Large intestine (tissue), 3 donors: ENCODE measurements at regions not wholly inside any gene's neighbourhood (a gene's known extent, or its start where the extent isn't known, plus 50 kb on each side); places are given as distances from the start of the nearest gene placed in this dataset.
"Not testable (repeated sequence)": the region's sequence is repeated elsewhere in the genome, so short reads cannot be mapped to it uniquely, and the experiment has no call there.

ENCODE experiments used
- DNase-seq, 2 donors: peaks; one replicate each; pipeline versions ENCODE4 v3.0.0 to v3.0.0-alpha.2; 2013
- H3K27ac ChIP-seq: one replicate; pipeline ENCODE4 v1.5.1; 2013; ENCODE audit warnings: low read length
- H3K27me3 ChIP-seq: 2 replicates; pipeline ENCODE4 v1.6.1; 2013; ENCODE audit warnings: low read length; ENCODE audit not compliant: control insufficient read depth, insufficient read depth
- H3K36me3 ChIP-seq: 2 replicates; pipeline ENCODE4 v1.6.1; 2013; ENCODE audit warnings: low read length; ENCODE audit not compliant: control insufficient read depth, insufficient read depth
- H3K4me1 ChIP-seq: one replicate; pipeline ENCODE4 v1.6.1; 2013; ENCODE audit warnings: low read length; ENCODE audit not compliant: control insufficient read depth, insufficient read depth
- H3K4me3 ChIP-seq: one replicate; pipeline ENCODE4 v1.5.1; 2013; ENCODE audit warnings: low read length
- H3K9me3 ChIP-seq: one replicate; pipeline ENCODE4 v1.6.1; 2013; ENCODE audit warnings: mild to moderate bottlenecking, low read depth, low read length, moderate library complexity; ENCODE audit not compliant: control insufficient read depth
- WGBS: methylation state at CpG from one replicate; pipeline ENCODE4 v1.1.5; 2013; ENCODE audit warnings: low lambda C conversion rate; ENCODE audit not compliant: insufficient coverage; 5-methylcytosine and 5-hydroxymethylcytosine counted together

GRCh38 chr12:47610686-47611252 is 95.1 kb downstream of the RPAP3 start:
- Histone ChIP-seq H3K4me1 (no peaks in the 10 kb centered on the region), H3K9me3 (peaks cover 10% of the 10 kb centered on the region), H3K36me3 (no peaks in the 10 kb centered on the region), H3K27me3 (no peaks in the 10 kb centered on the region), H3K4me3 (no peak overlapping the region), H3K27ac (no peak overlapping the region)
- DNase-seq: no peak
- no CpG with 5 or more reads among the region's 1 CpG for WGBS

GRCh38 chr12:47609806-47610205 is 96.0 kb downstream of the RPAP3 start:
- Histone ChIP-seq H3K27me3 (no peaks in the 10 kb centered on the region), H3K4me3 (no peak overlapping the region), H3K27ac (no peak overlapping the region), H3K36me3 (no peaks in the 10 kb centered on the region), H3K9me3 (peaks cover 10% of the 10 kb centered on the region), H3K4me1 (no peaks in the 10 kb centered on the region)
- 88% methylated on average over 3 of the region's 3 CpGs for WGBS
- DNase-seq: no peak

GRCh38 chr12:47608671-47609070 is 97.2 kb downstream of the RPAP3 start:
- DNase-seq, H3K4me1 ChIP-seq, H3K4me3 ChIP-seq, H3K27ac ChIP-seq, H3K36me3 ChIP-seq, H3K27me3 ChIP-seq, H3K9me3 ChIP-seq: not testable (repeated sequence)
- no CpG with 5 or more reads among the region's 4 CpGs for WGBS

GRCh38 chr12:47604221-47604873 is 101.5 kb downstream of the RPAP3 start:
- WGBS: no CpG with 5 or more reads among the region's 1 CpG

GRCh38 chr12:47602949-47603558 is 102.8 kb downstream of the RPAP3 start:
- H3K4me3 ChIP-seq: no peak overlapping the region
- H3K36me3 ChIP-seq: no peaks in the 10 kb centered on the region
- H3K4me1 ChIP-seq: no peaks in the 10 kb centered on the region
- no peaks in the 10 kb centered on the region for H3K27me3 ChIP-seq
- H3K9me3 ChIP-seq: peaks cover 3% of the 10 kb centered on the region
- no peak overlapping the region for H3K27ac ChIP-seq
- WGBS: no CpG with 5 or more reads among the region's 11 CpGs
- DNase-seq: no peak

More at GRCh38 chr12:47604221-47604873, 101.5 kb downstream of the RPAP3 start:
- Histone ChIP-seq H3K9me3 (peaks cover 3% of the 10 kb centered on the region), H3K4me3 (no peak overlapping the region), H3K36me3 (no peaks in the 10 kb centered on the region), H3K4me1 (no peaks in the 10 kb centered on the region), H3K27me3 (no peaks in the 10 kb centered on the region), H3K27ac (no peak overlapping the region)
- DNase-seq: no peak

GRCh38 chr12:47602325-47602724 is 103.5 kb downstream of the RPAP3 start:
- no peaks in the 10 kb centered on the region for H3K4me1 ChIP-seq
- DNase-seq: no peak
- no peak overlapping the region for H3K4me3 ChIP-seq
- peaks cover 3% of the 10 kb centered on the region for H3K9me3 ChIP-seq
- no peaks in the 10 kb centered on the region for H3K27me3 ChIP-seq
- H3K27ac ChIP-seq: no peak overlapping the region
- no peaks in the 10 kb centered on the region for H3K36me3 ChIP-seq
- no CpG with 5 or more reads among the region's 1 CpG for WGBS

GRCh38 chr12:47601071-47601470 is 104.8 kb downstream of the RPAP3 start:
- H3K4me3 ChIP-seq: no peak overlapping the region
- DNase-seq: no peak
- no peak overlapping the region for H3K27ac ChIP-seq
- H3K27me3 ChIP-seq: no peaks in the 10 kb centered on the region
- no peaks in the 10 kb centered on the region for H3K36me3 ChIP-seq
- no peaks in the 10 kb centered on the region for H3K4me1 ChIP-seq
- H3K9me3 ChIP-seq: peaks cover 3% of the 10 kb centered on the region

GRCh38 chr12:47591795-47592194 is 114.0 kb downstream of the RPAP3 start:
- 50% methylated on average over 1 of the region's 4 CpGs for WGBS
- DNase-seq: no peak
- Histone ChIP-seq H3K4me1 (no peaks in the 10 kb centered on the region), H3K9me3 (no peaks in the 10 kb centered on the region), H3K27me3 (no peaks in the 10 kb centered on the region), H3K27ac (no peak overlapping the region), H3K4me3 (no peak overlapping the region), H3K36me3 (no peaks in the 10 kb centered on the region)

GRCh38 chr12:47591361-47591791 is 114.5 kb downstream of the RPAP3 start:
- no peak overlapping the region for H3K4me3 ChIP-seq
- H3K27me3 ChIP-seq: no peaks in the 10 kb centered on the region
- H3K36me3 ChIP-seq: no peaks in the 10 kb centered on the region
- 50% methylated on average over 1 of the region's 4 CpGs for WGBS
- peak in 1 of 2 donors; percentile 9 for DNase-seq
- no peaks in the 10 kb centered on the region for H3K9me3 ChIP-seq
- H3K27ac ChIP-seq: no peak overlapping the region
- no peaks in the 10 kb centered on the region for H3K4me1 ChIP-seq

GRCh38 chr12:47590771-47591360 is 115.0 kb downstream of the RPAP3 start:
- Histone ChIP-seq H3K27me3 (no peaks in the 10 kb centered on the region), H3K27ac (no peak overlapping the region), H3K9me3 (no peaks in the 10 kb centered on the region), H3K4me1 (no peaks in the 10 kb centered on the region), H3K4me3 (no peak overlapping the region), H3K36me3 (no peaks in the 10 kb centered on the region)
- WGBS: 80% methylated on average over 1 of the region's 3 CpGs
- no peak for DNase-seq
